ENCODE measurements at regions not wholly inside any gene's neighbourhood (a gene's known extent, or its start where the extent isn't known, plus 50 kb on each side); places are given as distances from the start of the nearest gene placed in this dataset.

DNA sequence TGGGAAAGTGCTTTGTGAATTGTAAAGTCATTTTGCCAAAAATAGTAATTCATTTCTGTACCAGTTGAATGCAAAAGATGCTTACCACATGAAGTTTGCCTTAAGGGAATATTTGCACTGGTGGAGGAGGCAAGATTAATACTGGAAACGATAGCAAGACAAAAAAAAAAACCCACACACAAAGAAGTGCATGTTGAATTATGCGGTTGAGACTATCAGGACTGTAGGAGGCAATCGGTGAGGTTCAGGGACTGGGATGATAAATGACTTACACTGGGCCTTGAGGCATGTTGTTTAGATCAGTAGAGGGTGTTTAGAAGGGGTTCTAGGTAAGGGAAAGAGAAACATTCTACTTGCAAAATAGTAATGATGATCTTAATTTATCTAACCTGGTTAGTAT, 142.2 kb upstream of the HMGA2 start:
- Histone ChIP-seq H3K9me3 (no peaks in the 10 kb centered on the region), H3K4me1 (no peaks in the 10 kb centered on the region), H3K36me3 (no peaks in the 10 kb centered on the region), H3K27me3 (no peaks in the 10 kb centered on the region), H3K27ac (no peak overlapping the region), H3K4me3 (no peak overlapping the region)
- intact Hi-C loops (cut with DNase I; ENCODE audit: low total_unique reads), result no loop called here
- TF ChIP-seq POLR2A (IDR thresholded peaks at IDR 0.05), result no peak
- TF ChIP-seq, protein P1, sequence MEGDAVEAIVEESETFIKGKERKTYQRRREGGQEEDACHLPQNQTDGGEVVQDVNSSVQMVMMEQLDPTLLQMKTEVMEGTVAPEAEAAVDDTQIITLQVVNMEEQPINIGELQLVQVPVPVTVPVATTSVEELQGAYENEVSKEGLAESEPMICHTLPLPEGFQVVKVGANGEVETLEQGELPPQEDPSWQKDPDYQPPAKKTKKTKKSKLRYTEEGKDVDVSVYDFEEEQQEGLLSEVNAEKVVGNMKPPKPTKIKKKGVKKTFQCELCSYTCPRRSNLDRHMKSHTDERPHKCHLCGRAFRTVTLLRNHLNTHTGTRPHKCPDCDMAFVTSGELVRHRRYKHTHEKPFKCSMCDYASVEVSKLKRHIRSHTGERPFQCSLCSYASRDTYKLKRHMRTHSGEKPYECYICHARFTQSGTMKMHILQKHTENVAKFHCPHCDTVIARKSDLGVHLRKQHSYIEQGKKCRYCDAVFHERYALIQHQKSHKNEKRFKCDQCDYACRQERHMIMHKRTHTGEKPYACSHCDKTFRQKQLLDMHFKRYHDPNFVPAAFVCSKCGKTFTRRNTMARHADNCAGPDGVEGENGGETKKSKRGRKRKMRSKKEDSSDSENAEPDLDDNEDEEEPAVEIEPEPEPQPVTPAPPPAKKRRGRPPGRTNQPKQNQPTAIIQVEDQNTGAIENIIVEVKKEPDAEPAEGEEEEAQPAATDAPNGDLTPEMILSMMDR (IDR thresholded peaks at IDR 0.05), result no peak
- no peak for DNase-seq

- intact Hi-C loops (cut with DNase I; ENCODE audit: low total_unique reads), result no loop called here
- no peaks in the 10 kb centered on the region for H3K9me3 ChIP-seq
- no peaks in the 10 kb centered on the region for H3K36me3 ChIP-seq
- DNase-seq, result no peak
- H3K27ac ChIP-seq, result no peak overlapping the region
- H3K4me1 ChIP-seq, result no peaks in the 10 kb centered on the region
- H3K27me3 ChIP-seq, result no peaks in the 10 kb centered on the region
- H3K4me3 ChIP-seq, result no peak overlapping the region
- TF ChIP-seq, protein P1 (IDR thresholded peaks at IDR 0.05), result no peak
- TF ChIP-seq POLR2A (IDR thresholded peaks at IDR 0.05), result no peak
Measured at GRCh38 chr12:65684906-65685305, 139.4 kb upstream of the HMGA2 start.

DNA sequence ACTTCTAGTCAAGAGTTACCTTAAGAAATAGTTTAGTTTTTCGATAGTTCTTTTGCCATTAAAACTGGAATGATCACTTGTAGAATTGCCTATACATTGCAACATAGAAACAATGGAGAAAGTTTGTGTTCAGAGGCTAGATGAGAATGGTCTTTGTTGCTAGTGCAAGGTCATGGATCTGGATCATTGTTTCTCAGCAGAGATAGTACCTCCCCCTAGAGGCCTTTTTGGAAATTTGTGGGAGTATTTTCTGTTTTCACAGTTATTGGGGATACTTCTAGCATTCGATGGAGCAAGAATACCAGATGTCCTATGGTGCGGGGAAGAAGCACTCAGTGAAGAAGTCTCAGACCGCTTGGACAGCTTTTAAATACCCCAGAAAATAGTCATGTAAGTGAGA, 138.8 kb upstream of the HMGA2 start:
- DNase-seq, result no peak
- Histone ChIP-seq H3K36me3 (no peaks in the 10 kb centered on the region), H3K27me3 (no peaks in the 10 kb centered on the region), H3K27ac (no peak overlapping the region), H3K4me1 (no peaks in the 10 kb centered on the region), H3K9me3 (no peaks in the 10 kb centered on the region), H3K4me3 (no peak overlapping the region)
- TF ChIP-seq, protein P1 (IDR thresholded peaks at IDR 0.05), result peak in 3 of 4 experiments; percentile 7 to 26 (median 8)
- TF ChIP-seq POLR2A (IDR thresholded peaks at IDR 0.05), result no peak
- intact Hi-C loops (cut with DNase I; ENCODE audit: low total_unique reads), result no loop called here

- no peaks in the 10 kb centered on the region for H3K9me3 ChIP-seq
- no peaks in the 10 kb centered on the region for H3K27me3 ChIP-seq
- no peak overlapping the region for H3K4me3 ChIP-seq
- H3K27ac ChIP-seq, result no peak overlapping the region
- no peaks in the 10 kb centered on the region for H3K36me3 ChIP-seq
- TF ChIP-seq POLR2A (IDR thresholded peaks at IDR 0.05), result no peak
- TF ChIP-seq, protein P1 (IDR thresholded peaks at IDR 0.05), result no peak
- H3K4me1 ChIP-seq, result no peaks in the 10 kb centered on the region
- no peak for DNase-seq
- intact Hi-C loops (cut with DNase I; ENCODE audit: low total_unique reads), result no loop called here
Measured at GRCh38 chr12:65689508-65689907, 134.8 kb upstream of the HMGA2 start.

DNA sequence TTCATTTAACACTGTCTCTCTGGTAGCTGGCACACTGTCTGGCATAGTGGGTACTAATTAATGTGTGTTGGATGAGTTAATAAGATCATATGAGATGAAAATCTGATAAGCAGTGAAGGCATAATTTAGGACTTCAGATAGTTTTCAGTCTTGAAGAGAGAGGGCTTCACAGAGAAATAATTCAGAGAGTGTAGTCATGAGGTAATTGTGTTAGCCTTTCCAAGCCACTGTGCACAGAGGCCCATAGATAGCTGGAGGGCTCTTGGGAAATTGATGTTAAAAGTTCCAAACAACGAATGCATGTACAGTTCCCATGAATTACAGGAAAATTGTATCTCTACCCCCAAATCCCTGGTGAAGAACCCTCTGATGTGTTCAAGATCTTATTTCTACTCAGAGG, 133.8 kb upstream of the HMGA2 start:
- no peaks in the 10 kb centered on the region for H3K9me3 ChIP-seq
- TF ChIP-seq POLR2A (IDR thresholded peaks at IDR 0.05), result no peak
- TF ChIP-seq, protein P1 (IDR thresholded peaks at IDR 0.05), result no peak
- H3K36me3 ChIP-seq, result no peaks in the 10 kb centered on the region
- H3K4me3 ChIP-seq, result no peak overlapping the region
- no peaks in the 10 kb centered on the region for H3K4me1 ChIP-seq
- no peak for DNase-seq
- H3K27me3 ChIP-seq, result no peaks in the 10 kb centered on the region
- intact Hi-C loops (cut with DNase I; ENCODE audit: low total_unique reads), result no loop called here
- H3K27ac ChIP-seq, result no peak overlapping the region

Measured in uterus (tissue), 3 donors.